ENCODE measurements at regions not wholly inside any gene's neighbourhood (a gene's known extent, or its start where the extent isn't known, plus 50 kb on each side); places are given as distances from the start of the nearest gene placed in this dataset.

DNA sequence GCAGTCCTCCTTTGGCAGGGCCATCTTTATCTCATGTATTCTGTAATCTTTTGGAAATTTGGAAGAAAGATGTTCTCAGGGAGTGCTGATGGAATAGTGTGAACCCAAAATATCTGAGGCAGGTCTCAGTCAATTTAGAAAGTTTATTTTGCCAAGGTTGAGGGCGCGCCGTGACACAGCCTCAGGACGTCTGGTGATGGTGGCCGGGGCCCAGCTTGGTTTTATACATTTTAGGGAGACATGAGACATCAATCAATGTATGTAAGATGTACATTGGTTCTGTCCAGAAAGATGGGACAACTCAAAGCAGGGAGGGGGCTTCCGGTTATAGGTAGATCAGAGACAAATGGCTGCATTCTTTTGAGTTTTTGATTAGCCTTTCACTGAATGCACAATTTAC is 89.8 kb downstream of the ERMARD start:
- TF ChIP-seq POLR2AphosphoS5 (IDR thresholded peaks at IDR 0.05): no peak
- TF ChIP-seq CTCF (IDR thresholded peaks at IDR 0.05): no peak
- no peak for TF ChIP-seq POLR2A (IDR thresholded peaks at IDR 0.05; ENCODE audit: low read depth)

Data from esophagus muscularis mucosa (tissue), 3 donors.